Rectal smooth muscle tissue (tissue), 1 donor: ENCODE measurements at regions not wholly inside any gene's neighbourhood (a gene's known extent, or its start where the extent isn't known, plus 50 kb on each side); places are given as distances from the start of the nearest gene placed in this dataset.

Source experiments
- H3K27ac ChIP-seq: one replicate; pipeline ENCODE4 v1.7.0; 2013; ENCODE audit warnings: low read depth, low read length, inconsistent platforms
- H3K27me3 ChIP-seq: one replicate; pipeline ENCODE4 v1.7.0; 2013; ENCODE audit warnings: low read length; ENCODE audit not compliant: control insufficient read depth, insufficient read depth
- H3K36me3 ChIP-seq: one replicate; pipeline ENCODE4 v1.7.0; 2013; ENCODE audit warnings: low read length; ENCODE audit not compliant: control insufficient read depth, insufficient read depth
- H3K4me1 ChIP-seq: one replicate; pipeline ENCODE4 v1.7.0; 2013; ENCODE audit warnings: low read length; ENCODE audit not compliant: control insufficient read depth, insufficient read depth
- H3K4me3 ChIP-seq: one replicate; pipeline ENCODE4 v1.7.0; 2013; ENCODE audit warnings: low read length
- H3K9ac ChIP-seq: one replicate; pipeline ENCODE4 v1.7.0; 2013; ENCODE audit warnings: low read length

DNA sequence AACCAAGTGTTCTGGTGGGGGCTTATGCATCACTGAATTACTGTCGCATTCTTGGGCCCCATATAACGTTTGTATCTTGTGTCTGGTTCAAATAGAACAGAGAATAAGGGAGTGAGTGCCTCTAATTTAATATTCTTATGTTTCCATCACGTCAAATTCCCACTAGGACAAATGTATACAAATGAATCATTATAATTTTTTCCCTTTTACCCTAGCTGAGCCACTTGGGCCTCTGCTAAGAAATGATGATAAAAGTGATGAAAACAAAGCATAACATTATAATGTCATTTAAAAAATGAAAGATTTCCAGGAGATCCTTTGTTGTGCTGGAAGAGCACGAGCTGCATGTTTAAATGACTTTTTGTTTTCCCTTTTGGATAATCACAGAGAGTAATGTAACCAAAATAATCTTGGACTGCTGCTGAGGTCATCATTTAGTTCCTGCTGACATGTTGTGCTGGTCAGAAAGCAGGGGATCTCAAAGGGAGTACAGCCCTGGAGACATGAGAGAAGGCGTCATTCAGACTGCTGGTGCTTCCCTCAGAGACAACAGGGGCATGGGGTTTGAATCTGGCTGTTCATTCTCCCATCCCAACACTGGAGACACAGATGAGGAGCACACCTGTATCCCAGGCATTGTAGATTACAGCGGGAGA is 105.1 kb upstream of the SCOC start:
- H3K27ac ChIP-seq, result peak overlapping the region; percentile 19
- H3K27me3 ChIP-seq, result no peaks in the 10 kb centered on the region

GRCh38 chr4:140267576-140267975 is 105.9 kb upstream of the SCOC start:
- Histone ChIP-seq H3K27ac (no peak overlapping the region), H3K4me1 (no peaks in the 10 kb centered on the region), H3K4me3 (no peak overlapping the region), H3K27me3 (no peaks in the 10 kb centered on the region), H3K9ac (no peak overlapping the region), H3K36me3 (no peaks in the 10 kb centered on the region)

More for the DNA sequence above, 105.1 kb upstream of the SCOC start:
- no peak overlapping the region for H3K9ac ChIP-seq
- H3K4me3 ChIP-seq, result no peak overlapping the region
- no peaks in the 10 kb centered on the region for H3K36me3 ChIP-seq
- no peaks in the 10 kb centered on the region for H3K4me1 ChIP-seq

DNA sequence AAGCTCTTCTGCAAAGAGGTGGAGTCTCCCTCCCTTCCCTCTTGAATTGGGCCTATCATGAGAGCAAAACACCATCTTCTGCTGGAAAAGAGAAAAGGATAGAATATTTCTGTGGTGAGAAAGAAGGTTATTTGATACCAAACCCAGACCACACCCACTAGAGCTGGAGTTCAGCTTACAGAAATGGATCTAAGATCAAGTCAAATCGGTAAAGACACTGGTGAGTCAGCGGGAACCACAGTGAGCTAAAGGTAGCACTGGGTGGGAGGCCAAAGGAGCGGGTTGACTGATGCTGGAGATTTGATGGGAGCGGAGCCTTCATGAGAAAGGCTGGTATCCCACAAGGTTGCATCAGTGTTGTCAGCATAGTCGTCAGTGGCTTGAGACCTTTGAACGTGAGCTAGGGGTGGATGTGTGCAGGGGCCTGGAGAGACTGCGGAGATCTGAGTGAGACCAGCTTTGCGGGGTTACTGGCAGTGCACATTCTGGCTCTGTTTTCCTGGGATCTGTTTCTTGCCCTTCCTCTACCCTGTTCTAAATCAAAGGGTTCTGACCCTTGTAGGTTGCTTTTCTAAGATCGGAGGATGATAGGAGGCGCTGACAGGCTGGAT is 106.4 kb upstream of the SCOC start:
- Histone ChIP-seq H3K27me3 (no peaks in the 10 kb centered on the region), H3K9ac (no peak overlapping the region), H3K27ac (no peak overlapping the region), H3K36me3 (no peaks in the 10 kb centered on the region), H3K4me3 (no peak overlapping the region), H3K4me1 (no peaks in the 10 kb centered on the region)

DNA sequence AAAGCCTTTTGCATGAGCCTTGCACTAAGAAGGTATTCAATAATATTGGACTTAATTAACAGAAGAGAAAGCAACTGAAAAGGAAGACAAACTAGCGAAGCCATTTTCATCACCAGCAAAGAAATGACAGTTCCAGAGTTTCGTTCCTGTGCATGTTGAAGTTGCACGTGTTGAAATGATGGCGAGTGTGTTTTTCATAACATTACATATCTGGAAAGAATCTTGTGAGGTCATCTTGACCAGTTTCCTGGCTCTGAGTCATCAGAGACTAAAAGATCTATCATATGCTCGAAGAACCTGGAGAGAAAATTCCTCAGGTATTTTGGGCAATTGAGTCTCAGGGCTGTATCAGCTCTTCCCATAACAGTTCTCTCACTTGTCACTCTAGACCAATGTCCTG is 106.2 kb upstream of the MAML3 start:
- Histone ChIP-seq H3K4me1 (peaks cover 9% of the 10 kb centered on the region), H3K36me3 (no peaks in the 10 kb centered on the region), H3K9ac (no peak overlapping the region), H3K4me3 (no peak overlapping the region), H3K27ac (no peak overlapping the region), H3K27me3 (no peaks in the 10 kb centered on the region)

DNA sequence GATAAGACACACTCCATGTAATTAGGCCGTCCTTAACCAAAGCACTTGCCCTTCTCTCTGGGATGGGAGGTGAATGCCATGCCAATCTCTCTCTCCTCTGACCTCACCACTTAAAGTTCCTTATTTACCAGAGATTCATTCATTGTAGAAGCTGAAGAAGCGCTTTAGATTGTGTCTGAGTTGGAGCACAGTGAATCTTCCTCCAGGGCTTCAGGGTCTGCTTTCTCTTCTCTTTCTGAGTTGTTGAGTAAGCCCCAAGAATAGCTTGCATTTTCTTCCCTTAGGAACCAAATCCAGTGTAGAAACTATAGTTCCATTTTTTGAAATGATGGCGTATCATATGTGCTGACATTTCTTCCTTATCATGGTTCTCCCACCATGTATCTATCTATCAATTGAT is 104.5 kb upstream of the MAML3 start:
- Histone ChIP-seq H3K27me3 (no peaks in the 10 kb centered on the region), H3K27ac (no peak overlapping the region), H3K9ac (no peak overlapping the region), H3K4me1 (peaks cover 11% of the 10 kb centered on the region), H3K4me3 (no peak overlapping the region), H3K36me3 (no peaks in the 10 kb centered on the region)

GRCh38 chr4:140257461-140258305 is 103.7 kb upstream of the MAML3 start:
- H3K36me3 ChIP-seq, result no peaks in the 10 kb centered on the region
- no peaks in the 10 kb centered on the region for H3K27me3 ChIP-seq
- H3K4me3 ChIP-seq, result no peak overlapping the region
- no peak overlapping the region for H3K9ac ChIP-seq
- peak overlapping the region; percentile 51 for H3K27ac ChIP-seq
- H3K4me1 ChIP-seq, result peaks cover 13% of the 10 kb centered on the region

DNA sequence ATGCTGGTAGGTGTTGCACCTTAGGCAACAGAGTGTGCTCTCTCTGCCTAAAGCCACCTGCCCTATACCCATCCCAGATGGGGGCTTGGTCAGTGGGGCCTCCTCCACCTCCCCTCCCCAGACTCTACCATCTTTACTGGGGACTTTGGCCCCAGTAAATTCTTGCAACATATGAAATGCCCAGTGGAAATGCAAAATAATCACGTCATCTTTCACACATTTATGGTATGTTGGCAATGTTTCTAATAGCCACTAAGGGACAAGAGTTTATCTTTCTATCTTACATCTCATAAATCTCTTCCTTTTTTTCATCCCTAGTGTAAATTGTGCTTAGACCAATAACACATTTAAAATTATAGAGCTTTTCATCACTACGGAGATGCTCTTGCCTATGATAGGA is 103.0 kb upstream of the MAML3 start:
- H3K27ac ChIP-seq, result peak overlapping the region; percentile 52
- H3K9ac ChIP-seq, result no peak overlapping the region
- H3K4me3 ChIP-seq, result no peak overlapping the region
- no peaks in the 10 kb centered on the region for H3K27me3 ChIP-seq
- peaks cover 17% of the 10 kb centered on the region for H3K4me1 ChIP-seq
- H3K36me3 ChIP-seq, result no peaks in the 10 kb centered on the region

GRCh38 chr4:140256335-140256734 is 102.4 kb upstream of the MAML3 start:
- peak overlapping the region; percentile 52 for H3K27ac ChIP-seq
- no peak overlapping the region for H3K4me3 ChIP-seq
- no peaks in the 10 kb centered on the region for H3K27me3 ChIP-seq
- H3K4me1 ChIP-seq, result peaks cover 18% of the 10 kb centered on the region
- H3K9ac ChIP-seq, result no peak overlapping the region
- H3K36me3 ChIP-seq, result no peaks in the 10 kb centered on the region

DNA sequence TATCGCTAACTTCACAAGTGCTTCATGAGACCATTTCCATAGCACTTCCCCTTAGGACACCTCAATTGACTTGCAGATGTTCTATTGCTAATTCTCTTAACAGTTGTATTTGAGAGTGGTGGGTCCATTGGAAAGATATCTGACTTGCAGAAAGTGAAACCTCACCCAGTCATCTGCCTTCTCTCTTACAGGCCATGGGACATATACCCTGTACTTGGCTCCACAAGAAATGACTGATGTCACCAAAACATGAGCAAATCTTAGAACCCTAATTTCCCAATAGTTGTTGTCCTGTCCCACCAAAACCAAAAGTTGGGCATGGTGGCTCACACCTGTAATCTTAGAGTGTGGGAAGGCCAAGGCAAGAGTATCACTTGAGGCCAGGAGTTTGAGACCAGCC is 101.9 kb upstream of the MAML3 start:
- H3K4me1 ChIP-seq, result peaks cover 18% of the 10 kb centered on the region
- H3K27ac ChIP-seq, result no peak overlapping the region
- H3K9ac ChIP-seq, result no peak overlapping the region
- H3K4me3 ChIP-seq, result no peak overlapping the region
- no peaks in the 10 kb centered on the region for H3K36me3 ChIP-seq
- no peaks in the 10 kb centered on the region for H3K27me3 ChIP-seq

DNA sequence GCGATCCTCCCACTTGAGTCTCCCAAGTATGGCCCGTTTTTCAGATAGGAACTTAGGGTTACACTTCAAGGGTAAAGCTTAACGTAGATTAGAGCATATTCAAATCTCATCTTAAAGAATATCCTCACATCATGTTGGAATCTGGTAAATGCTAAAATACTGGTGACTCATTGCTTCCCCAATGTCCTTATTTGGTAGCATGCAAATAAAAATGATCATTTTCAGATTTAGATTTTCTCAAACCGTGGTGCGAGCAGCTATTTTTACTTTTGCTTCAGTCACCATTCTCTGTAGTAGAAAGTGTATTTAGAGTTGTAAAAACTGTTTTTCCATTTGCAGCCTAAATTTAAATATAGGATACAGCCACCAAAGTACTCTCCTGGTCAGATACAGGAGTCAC is 101.5 kb upstream of the MAML3 start:
- Histone ChIP-seq H3K9ac (no peak overlapping the region), H3K27me3 (no peaks in the 10 kb centered on the region), H3K27ac (no peak overlapping the region), H3K4me3 (no peak overlapping the region), H3K36me3 (no peaks in the 10 kb centered on the region), H3K4me1 (peaks cover 18% of the 10 kb centered on the region)

DNA sequence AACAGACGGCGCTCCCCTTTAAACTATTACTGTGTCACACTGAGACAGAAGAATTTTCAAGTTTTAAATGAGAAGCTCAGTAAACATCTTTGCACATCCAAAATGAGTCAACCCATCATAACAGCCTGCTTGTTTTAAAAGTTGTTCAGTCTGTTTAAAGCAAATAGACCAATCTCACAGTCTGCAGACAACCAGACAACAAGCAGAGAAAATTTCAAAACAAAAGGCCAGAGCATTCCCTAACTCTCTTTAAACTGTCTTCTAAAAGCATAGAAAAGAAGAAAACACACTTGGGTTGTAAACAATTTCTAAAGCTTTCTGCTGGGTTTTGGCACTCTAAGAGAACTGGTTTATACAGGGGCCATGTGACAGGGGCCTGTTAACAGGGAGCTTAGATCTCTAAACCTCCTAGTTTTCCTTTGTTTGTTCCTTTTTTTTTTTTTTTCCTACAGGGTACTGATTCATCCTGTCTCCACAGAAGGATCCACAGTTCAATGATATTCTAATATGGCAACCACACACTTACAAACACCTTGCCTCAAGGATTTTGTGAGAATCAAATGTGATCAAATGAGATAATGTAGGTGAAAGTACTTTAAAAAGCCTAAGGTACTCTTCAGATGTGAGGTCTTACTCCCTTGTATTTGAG is 100.8 kb upstream of the MAML3 start:
- Histone ChIP-seq H3K36me3 (no peaks in the 10 kb centered on the region), H3K27ac (peak overlapping the region; percentile 87), H3K9ac (no peak overlapping the region), H3K27me3 (no peaks in the 10 kb centered on the region), H3K4me3 (no peak overlapping the region), H3K4me1 (peaks cover 18% of the 10 kb centered on the region)

GRCh38 chr4:140253556-140254027 is 99.6 kb upstream of the MAML3 start:
- no peak overlapping the region for H3K4me3 ChIP-seq

More at GRCh38 chr4:140253556-140254027, 99.6 kb upstream of the MAML3 start:
- H3K9ac ChIP-seq, result no peak overlapping the region
- H3K27me3 ChIP-seq, result no peaks in the 10 kb centered on the region
- peak overlapping the region; percentile 87 for H3K27ac ChIP-seq
- no peaks in the 10 kb centered on the region for H3K36me3 ChIP-seq
- peaks cover 22% of the 10 kb centered on the region for H3K4me1 ChIP-seq
